ENCODE measurements at regions not wholly inside any gene's neighbourhood (a gene's known extent, or its start where the extent isn't known, plus 50 kb on each side); places are given as distances from the start of the nearest gene placed in this dataset.
A peak's percentile ranks its signal among the peaks of the same experiment; 100 is the strongest.

GRCh38 chr3:106296062-106296461 is 427.2 kb upstream of the CBLB start:
- POLR2A ChIA-PET, result no interaction called here

DNA sequence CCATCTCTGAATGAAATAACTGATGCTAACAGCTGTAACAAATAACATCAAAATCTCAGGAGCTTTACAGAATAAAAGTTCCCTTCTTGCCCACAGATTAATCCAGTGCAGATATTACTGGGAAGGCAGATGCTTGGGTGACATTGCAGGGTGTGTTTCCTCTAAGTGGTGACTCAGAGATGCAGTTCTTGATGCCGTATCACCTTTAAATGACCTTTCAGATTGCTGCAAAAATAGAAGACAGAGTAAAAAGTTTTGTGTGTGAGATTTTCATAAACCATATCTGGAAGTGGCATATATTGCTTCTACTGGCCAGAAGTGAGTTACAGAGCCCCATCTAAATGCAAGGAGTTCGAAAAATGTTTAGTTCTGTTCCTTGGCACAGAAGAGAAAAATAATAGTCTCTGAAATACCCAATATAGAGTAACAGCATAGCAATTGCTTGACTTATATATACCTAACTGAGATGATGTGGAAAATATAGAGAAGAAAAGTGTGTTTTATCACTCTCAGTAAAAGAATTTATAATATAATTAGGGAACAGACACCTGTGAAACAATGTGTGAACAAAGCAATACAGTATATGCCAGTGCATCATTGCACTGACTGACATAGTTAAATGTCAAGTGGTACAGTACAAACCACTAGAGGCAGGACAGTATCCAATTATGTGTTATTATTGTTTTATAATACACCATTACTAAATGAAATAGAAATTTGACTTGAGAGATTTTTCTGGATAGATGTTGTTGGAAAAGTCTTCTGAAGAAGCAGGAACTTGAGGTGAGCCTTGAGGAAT is 430.7 kb upstream of the CBLB start:
- H3K4me3 ChIP-seq (ENCODE audit: low read depth in 2 of 2, low read length in 1 of 2), result no peak overlapping the region
- H3K9me3 ChIP-seq, result no peaks in the 10 kb centered on the region
- peaks cover 5% of the 10 kb centered on the region for H3F3A ChIP-seq (replicated peaks; ENCODE audit: insufficient read depth)
- no peak overlapping the region for H3K9ac ChIP-seq
- ChIA-PET POLR2A (no interaction called here), CTCF (no interaction called here)
- H3K36me3 ChIP-seq (replicated peaks in 1 of 2; ENCODE audit: control insufficient read depth in 1 of 2, insufficient read depth in 2 of 2, low read length in 1 of 2), result no peaks in the 10 kb centered on the region
- WGBS (ENCODE audit: low lambda C conversion rate), result 39% methylated on average over 2 of the region's 2 CpGs
- H4K20me1 ChIP-seq (ENCODE audit: insufficient read depth), result no peaks in the 10 kb centered on the region
- no peak overlapping the region for H2AFZ ChIP-seq (ENCODE audit: low read depth)
- H3K27ac ChIP-seq (ENCODE audit: low read depth in 2 of 2, low read length in 1 of 2), result peak overlapping the region; percentile 26 to 47; a peak in 2 of 4 replicates
- H3K27me3 ChIP-seq (ENCODE audit: insufficient read depth), result no peaks in the 10 kb centered on the region
- H3K79me2 ChIP-seq (ENCODE audit: insufficient read depth), result no peaks in the 10 kb centered on the region
- H3K4me1 ChIP-seq (ENCODE audit: control insufficient read depth in 1 of 2, insufficient read depth in 2 of 2, low read depth in 1 of 2, low read length in 1 of 2), result no peaks in the 10 kb centered on the region; a peak in 2 of 4 replicates
- H3K4me2 ChIP-seq, result no peak overlapping the region; the same call in 1 of the 2 replicates
- DNase-seq, result no peak
- H3K9me2 ChIP-seq, result no peaks in the 10 kb centered on the region
- TF ChIP-seq TCF12 (IDR thresholded peaks at IDR 0.05), result peak; percentile 62; the same call in 1 of the 2 replicates
- no peak for TF ChIP-seq CHD2 (IDR thresholded peaks at IDR 0.05; ENCODE audit: low read length, partially characterized antibody)
- TF ChIP-seq FOXM1 (IDR thresholded peaks at IDR 0.05; ENCODE audit: low read depth), result no peak
- TF ChIP-seq EP300 (IDR thresholded peaks at IDR 0.05; ENCODE audit: borderline replicate concordance in 1 of 2, low read depth in 1 of 2, low read length in 1 of 2), result no peak
- TF ChIP-seq, protein P1, sequence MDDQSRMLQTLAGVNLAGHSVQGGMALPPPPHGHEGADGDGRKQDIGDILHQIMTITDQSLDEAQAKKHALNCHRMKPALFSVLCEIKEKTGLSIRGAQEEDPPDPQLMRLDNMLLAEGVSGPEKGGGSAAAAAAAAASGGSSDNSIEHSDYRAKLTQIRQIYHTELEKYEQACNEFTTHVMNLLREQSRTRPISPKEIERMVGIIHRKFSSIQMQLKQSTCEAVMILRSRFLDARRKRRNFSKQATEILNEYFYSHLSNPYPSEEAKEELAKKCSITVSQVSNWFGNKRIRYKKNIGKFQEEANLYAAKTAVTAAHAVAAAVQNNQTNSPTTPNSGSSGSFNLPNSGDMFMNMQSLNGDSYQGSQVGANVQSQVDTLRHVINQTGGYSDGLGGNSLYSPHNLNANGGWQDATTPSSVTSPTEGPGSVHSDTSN (IDR thresholded peaks at IDR 0.05), result no peak; the same call in 1 of the 2 replicates
- TF ChIP-seq CTCF (IDR thresholded peaks at IDR 0.05), result no peak
- TF ChIP-seq FOSL2 (IDR thresholded peaks at IDR 0.05; ENCODE audit: borderline replicate concordance, low read depth), result peak; percentile 44
- TF ChIP-seq JUND (IDR thresholded peaks at IDR 0.05), result peak; percentile 50
- TF ChIP-seq NRF1 (IDR thresholded peaks at IDR 0.05; ENCODE audit: low read depth, low read length), result no peak
- TF ChIP-seq, protein P2, sequence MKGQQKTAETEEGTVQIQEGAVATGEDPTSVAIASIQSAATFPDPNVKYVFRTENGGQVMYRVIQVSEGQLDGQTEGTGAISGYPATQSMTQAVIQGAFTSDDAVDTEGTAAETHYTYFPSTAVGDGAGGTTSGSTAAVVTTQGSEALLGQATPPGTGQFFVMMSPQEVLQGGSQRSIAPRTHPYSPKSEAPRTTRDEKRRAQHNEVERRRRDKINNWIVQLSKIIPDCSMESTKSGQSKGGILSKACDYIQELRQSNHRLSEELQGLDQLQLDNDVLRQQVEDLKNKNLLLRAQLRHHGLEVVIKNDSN (IDR thresholded peaks at IDR 0.05; ENCODE audit: borderline replicate concordance, low read depth), result no peak

More at GRCh38 chr3:106296062-106296461, 427.2 kb upstream of the CBLB start:
- TF ChIP-seq POLR2AphosphoS5 (IDR thresholded peaks at IDR 0.05; ENCODE audit: low read depth, low read length) (no peak), FOXM1 (IDR thresholded peaks at IDR 0.05; ENCODE audit: low read depth) (no peak), MAX (IDR thresholded peaks at IDR 0.05; ENCODE audit: low read depth) (no peak), MXI1 (IDR thresholded peaks at IDR 0.05; ENCODE audit: low read depth, low read length) (no peak), EZH2phosphoT487 (IDR thresholded peaks at IDR 0.05; ENCODE audit: borderline replicate concordance, low read depth) (no peak), CTCF (IDR thresholded peaks at IDR 0.05) (no peak), TCF12 (IDR thresholded peaks at IDR 0.05) (no peak), RAD21 (IDR thresholded peaks at IDR 0.05; ENCODE audit: low read length) (no peak), RFX5 (IDR thresholded peaks at IDR 0.05; ENCODE audit: low read length) (no peak), FOXJ3 (CRISPR knock-in tag; IDR thresholded peaks at IDR 0.05) (no peak)
- TF ChIP-seq, protein P1 (IDR thresholded peaks at IDR 0.05), result no peak
- no peak overlapping the region for H3K4me2 ChIP-seq
- no peaks in the 10 kb centered on the region for H3K36me3 ChIP-seq (replicated peaks in 1 of 2; ENCODE audit: control insufficient read depth in 1 of 2, insufficient read depth in 2 of 2, low read length in 1 of 2)
- DNase-seq, result no peak
- no peak overlapping the region for H2AFZ ChIP-seq (ENCODE audit: low read depth)
- no peaks in the 10 kb centered on the region for H3K27me3 ChIP-seq (ENCODE audit: insufficient read depth)
- H3K79me2 ChIP-seq (ENCODE audit: insufficient read depth), result no peaks in the 10 kb centered on the region
- H4K20me1 ChIP-seq (ENCODE audit: insufficient read depth), result no peaks in the 10 kb centered on the region
- H3K4me3 ChIP-seq (ENCODE audit: low read depth in 2 of 2, low read length in 1 of 2), result no peak overlapping the region
- no peaks in the 10 kb centered on the region for H3K9me3 ChIP-seq
- H3K9ac ChIP-seq, result no peak overlapping the region
- H3K27ac ChIP-seq (ENCODE audit: low read depth in 2 of 2, low read length in 1 of 2), result no peak overlapping the region
- CTCF ChIA-PET, result interaction anchor here (1.2 kb wide), 1 partner anchor 11 kb away, joined by 3 read pairs; no protein-coding TSS in a partner anchor
- H3K9me2 ChIP-seq, result no peaks in the 10 kb centered on the region
- H3K4me1 ChIP-seq (ENCODE audit: control insufficient read depth in 1 of 2, insufficient read depth in 2 of 2, low read depth in 1 of 2, low read length in 1 of 2), result no peaks in the 10 kb centered on the region; a peak in 2 of 4 replicates
- H3F3A ChIP-seq (replicated peaks; ENCODE audit: insufficient read depth), result peaks cover 5% of the 10 kb centered on the region
- WGBS (ENCODE audit: low lambda C conversion rate), result 84% methylated on average over 5 of the region's 5 CpGs

Data from SK-N-SH (cell line).